Cardiac muscle cell (in vitro differentiated cells and primary cell): ENCODE measurements at regions not wholly inside any gene's neighbourhood (a gene's known extent, or its start where the extent isn't known, plus 50 kb on each side); places are given as distances from the start of the nearest gene placed in this dataset.
A peak's percentile ranks its signal among the peaks of the same experiment; 100 is the strongest.
"Not testable (repeated sequence)": the region's sequence is repeated elsewhere in the genome, so short reads cannot be mapped to it uniquely, and the experiment has no call there.

Experiments
- DNase-seq, 2 donors: peaks; one replicate each; pipeline versions ENCODE4 v3.0.0 to v3.0.0-alpha.2; 2010 to 2017; ENCODE audit warnings: low read depth in 1 of 2, low spot score in 1 of 2
- H3K27ac ChIP-seq: fragments of 200-600 bp; sonication (generic); 2 replicates; pipeline ENCODE4 v1.5.1; 2016
- H3K27me3 ChIP-seq: fragments of 200-600 bp; sonication (generic); 2 replicates; pipeline ENCODE4 v1.6.0; 2016; ENCODE audit warnings: control low read depth
- H3K36me3 ChIP-seq: fragments of 200-600 bp; sonication (generic); 2 replicates; pipeline ENCODE4 v1.5.1; 2016; ENCODE audit warnings: control low read depth
- H3K4me1 ChIP-seq: fragments of 200-600 bp; sonication (generic); 2 replicates; pipeline ENCODE4 v1.8.1; 2017; ENCODE audit warnings: low read depth, mild to moderate bottlenecking, mixed run types
- H3K4me3 ChIP-seq: fragments of 200-600 bp; sonication (generic); 2 replicates; pipeline ENCODE4 v1.5.1; 2016; ENCODE audit warnings: mild to moderate bottlenecking
- H3K9me3 ChIP-seq: fragments of 200-600 bp; sonication (generic); 2 replicates; pipeline ENCODE4 v1.5.1; 2017; ENCODE audit warnings: low read depth, mild to moderate bottlenecking, control low read depth
- CTCF ChIP-seq: IDR thresholded peaks from 2 replicates; pipeline ENCODE4 v1.5.1; 2012; ENCODE audit warnings: low read depth, mild to moderate bottlenecking, low read length

GRCh38 chr2:167715932-167716331, 531.5 kb downstream of the STK39 start:
- no peak for TF ChIP-seq CTCF
- no peak overlapping the region for H3K27ac ChIP-seq
- no peaks in the 10 kb centered on the region for H3K4me1 ChIP-seq
- no peak overlapping the region for H3K4me3 ChIP-seq
- DNase-seq, result no peak
- H3K36me3 ChIP-seq, result no peaks in the 10 kb centered on the region
- no peaks in the 10 kb centered on the region for H3K27me3 ChIP-seq
- no peaks in the 10 kb centered on the region for H3K9me3 ChIP-seq

GRCh38 chr2:167715498-167715897, 531.9 kb downstream of the STK39 start:
- not testable (repeated sequence) for H3K27ac ChIP-seq, H3K4me3 ChIP-seq, DNase-seq, H3K27me3 ChIP-seq, H3K36me3 ChIP-seq, H3K4me1 ChIP-seq, H3K9me3 ChIP-seq

- Histone ChIP-seq H3K9me3 (no peaks in the 10 kb centered on the region), H3K4me3 (no peak overlapping the region), H3K27ac (no peak overlapping the region), H3K27me3 (no peaks in the 10 kb centered on the region), H3K4me1 (no peaks in the 10 kb centered on the region), H3K36me3 (no peaks in the 10 kb centered on the region)
- no peak for TF ChIP-seq CTCF
- no peak for DNase-seq
Observed at GRCh38 chr2:167712275-167712674, 535.1 kb downstream of the STK39 start.

GRCh38 chr2:167708998-167709397, 538.4 kb downstream of the STK39 start:
- H3K27me3 ChIP-seq, result no peaks in the 10 kb centered on the region
- no peak overlapping the region for H3K4me3 ChIP-seq
- no peaks in the 10 kb centered on the region for H3K9me3 ChIP-seq
- no peak for DNase-seq
- no peak overlapping the region for H3K27ac ChIP-seq
- no peak for TF ChIP-seq CTCF
- H3K4me1 ChIP-seq, result peaks cover 6% of the 10 kb centered on the region
- no peaks in the 10 kb centered on the region for H3K36me3 ChIP-seq

- TF ChIP-seq CTCF, result no peak
- Histone ChIP-seq H3K27ac (no peak overlapping the region), H3K36me3 (no peaks in the 10 kb centered on the region), H3K27me3 (no peaks in the 10 kb centered on the region), H3K9me3 (no peaks in the 10 kb centered on the region), H3K4me1 (peaks cover 6% of the 10 kb centered on the region), H3K4me3 (no peak overlapping the region)
- DNase-seq, result peak in 1 of 2 donors; percentile 1
Observed at GRCh38 chr2:167706800-167707199, 540.6 kb downstream of the STK39 start.

GRCh38 chr2:167703441-167703840, 544.0 kb downstream of the STK39 start:
- H3K27ac ChIP-seq, result no peak overlapping the region
- no peaks in the 10 kb centered on the region for H3K27me3 ChIP-seq
- H3K9me3 ChIP-seq, result no peaks in the 10 kb centered on the region
- H3K36me3 ChIP-seq, result no peaks in the 10 kb centered on the region
- TF ChIP-seq CTCF, result no peak
- no peak for DNase-seq
- peaks cover 6% of the 10 kb centered on the region for H3K4me1 ChIP-seq
- no peak overlapping the region for H3K4me3 ChIP-seq
